IMR-90 (cell line): ENCODE measurements at regions not wholly inside any gene's neighbourhood (a gene's known extent, or its start where the extent isn't known, plus 50 kb on each side); places are given as distances from the start of the nearest gene placed in this dataset.
A peak's percentile ranks its signal among the peaks of the same experiment; 100 is the strongest.

ENCODE experiments used
- ATAC-seq: fragments of 200-7000 bp; cut with Tn5 transposase; 2 replicates; pipeline ENCODE4 v1.9.1; 2020; ENCODE audit warnings: low read depth, mild to moderate bottlenecking, moderate library complexity
- BruUV-seq: library from RNA; stranded (reverse); fragments of 400-500 nt; replicated peaks from 2 replicates; lab custom pipeline; 2021; lab: Mats Ljungman, UMichigan
- CTCF ChIA-PET: fragments of 300-600 bp; formaldehyde crosslinking; extraction: SDS; loops from one replicate; lab custom pipeline; 2021; ENCODE audit warnings: antibody characterized with exemption; lab: Yijun Ruan, JAX
- POLR2A ChIA-PET: fragments of 300-600 bp; sonication (Branson Sonifier 250); formaldehyde crosslinking; loops from one replicate; lab custom pipeline; 2022; ENCODE audit warnings: antibody characterized with exemption; ENCODE audit not compliant: unreplicated experiment; lab: Charles Lee
- DNase-seq: peaks from one replicate; pipeline ENCODE4 v3.0.0; 2013
- H2AFZ ChIP-seq: replicated peaks from 2 replicates; pipeline ENCODE3; 2013; ENCODE audit warnings: low read length, mild to moderate bottlenecking; ENCODE audit not compliant: poor library complexity
- H2AK5ac ChIP-seq: 2 replicates; pipeline ENCODE4 v1.6.1; 2013; ENCODE audit warnings: low read depth, low read length, inconsistent platforms
- H2AK9ac ChIP-seq: replicated peaks from 2 replicates; pipeline ENCODE3; 2013; ENCODE audit warnings: mild to moderate bottlenecking, low read depth, low read length, moderate library complexity; ENCODE audit not compliant: poor library complexity
- H2BK120ac ChIP-seq: 2 replicates; pipeline ENCODE4 v1.6.1; 2013; ENCODE audit warnings: low read depth, low read length, inconsistent platforms
- H2BK15ac ChIP-seq: 3 replicates; pipeline ENCODE4 v1.6.1; 2013; ENCODE audit warnings: low read depth, low read length, inconsistent platforms
- H2BK20ac ChIP-seq: 2 replicates; pipeline ENCODE4 v1.6.1; 2013; ENCODE audit warnings: low read depth, mild to moderate bottlenecking, inconsistent platforms, low read length, moderate library complexity
- H2BK5ac ChIP-seq: 2 replicates; pipeline ENCODE4 v1.6.1; 2013; ENCODE audit warnings: mild to moderate bottlenecking, low read depth, low read length, inconsistent platforms; ENCODE audit not compliant: poor library complexity, severe bottlenecking
- H3K14ac ChIP-seq: replicated peaks from 2 replicates; pipeline ENCODE4 v1.6.1; 2013; ENCODE audit warnings: low read depth, low read length, inconsistent platforms
- H3K18ac ChIP-seq: 2 replicates; pipeline ENCODE4 v1.6.1; 2013; ENCODE audit warnings: low read depth, low read length, control low read depth
- H3K23ac ChIP-seq: 2 replicates; pipeline ENCODE4 v1.6.1; 2013; ENCODE audit warnings: low read depth, low read length, inconsistent platforms
- H3K27ac ChIP-seq: 2 replicates; pipeline ENCODE4 v1.5.1; 2013; ENCODE audit warnings: mild to moderate bottlenecking, control low read depth, low read length; ENCODE audit not compliant: insufficient read depth
- H3K27me3 ChIP-seq: 2 replicates; pipeline ENCODE4 v1.6.1; 2013; ENCODE audit warnings: low read length; ENCODE audit not compliant: control insufficient read depth, insufficient read depth
- H3K36me3 ChIP-seq: 2 replicates; pipeline ENCODE4 v1.6.1; 2013; ENCODE audit warnings: low read length, mixed read lengths; ENCODE audit not compliant: control insufficient read depth, insufficient read depth
- H3K4ac ChIP-seq: 2 replicates; pipeline ENCODE4 v1.6.1; 2013; ENCODE audit warnings: low read depth, low read length, inconsistent platforms
- H3K4me1 ChIP-seq: 2 replicates; pipeline ENCODE4 v1.6.1; 2013; ENCODE audit warnings: low read length, mixed read lengths; ENCODE audit not compliant: control insufficient read depth, insufficient read depth
- H3K4me2 ChIP-seq: 2 replicates; pipeline ENCODE4 v1.6.1; 2013; ENCODE audit warnings: low read depth, mild to moderate bottlenecking, control low read depth, low read length, moderate library complexity
- H3K4me3 ChIP-seq: 2 replicates; pipeline ENCODE4 v1.5.1; 2013; ENCODE audit warnings: low read depth, mild to moderate bottlenecking, control low read depth, low read length, moderate library complexity; ENCODE audit not compliant: insufficient read depth
- H3K56ac ChIP-seq: 2 replicates; pipeline ENCODE4 v1.6.1; 2013; ENCODE audit warnings: low read length, inconsistent platforms; ENCODE audit not compliant: insufficient read depth; ENCODE audit errors: extremely low read depth
- H3K79me1 ChIP-seq, 2 experiments: 2 replicates each; pipeline ENCODE4 v1.6.1; 2013; ENCODE audit warnings: low read length in 2 of 2, inconsistent platforms in 1 of 2, low read depth in 1 of 2
- H3K9ac ChIP-seq: 2 replicates; pipeline ENCODE4 v1.6.1; 2013; ENCODE audit warnings: low read depth, low read length, control low read depth
- H3K9me1 ChIP-seq: 2 replicates; pipeline ENCODE4 v1.6.1; 2013; ENCODE audit warnings: low read length, inconsistent platforms; ENCODE audit not compliant: insufficient read depth
- H3K9me3 ChIP-seq: 2 replicates; pipeline ENCODE4 v1.6.1; 2013; ENCODE audit warnings: low read length; ENCODE audit not compliant: control insufficient read depth, insufficient read depth
- H4K20me1 ChIP-seq: 2 replicates; pipeline ENCODE4 v1.6.1; 2013; ENCODE audit warnings: low read length, inconsistent platforms; ENCODE audit not compliant: insufficient read depth
- H4K5ac ChIP-seq: 2 replicates; pipeline ENCODE4 v1.6.1; 2013; ENCODE audit warnings: mild to moderate bottlenecking, low read depth, low read length, control low read depth
- H4K8ac ChIP-seq, 2 experiments: 2 replicates each; pipeline ENCODE4 v1.6.1; 2013; ENCODE audit warnings: low read depth in 2 of 2, low read length in 2 of 2, control low read depth in 1 of 2, inconsistent platforms in 1 of 2
- H4K91ac ChIP-seq: 2 replicates; pipeline ENCODE4 v1.6.1; 2013; ENCODE audit warnings: low read depth, low read length, inconsistent platforms; ENCODE audit not compliant: insufficient read depth
- BHLHE40 ChIP-seq: fragments of 150-350 bp; IDR thresholded peaks from 2 replicates; pipeline ENCODE4 v1.6.1; 2016; ENCODE audit warnings: mild to moderate bottlenecking, low read depth, low read length
- CEBPB ChIP-seq: IDR thresholded peaks from 2 replicates; pipeline ENCODE4 v1.6.1; 2012; ENCODE audit warnings: low read depth, low read length, improper control_type of control experiment
- MAFK ChIP-seq: IDR thresholded peaks from 2 replicates; pipeline ENCODE4 v1.6.1; 2012; ENCODE audit warnings: low read depth, low read length, improper control_type of control experiment
- NFE2L2 ChIP-seq: fragments of 150-350 bp; IDR thresholded peaks from 2 replicates; pipeline ENCODE4 v1.6.1; 2016; ENCODE audit warnings: low read depth, mild to moderate bottlenecking, low read length
- WGBS, 2 experiments: methylation state at CpG; one replicate each; pipeline versions ENCODE4 v1.1.5 to v1.1.7; 2013; ENCODE audit warnings: missing lambda C conversion rate in 2 of 2; ENCODE audit not compliant: insufficient read length in 1 of 2; ENCODE audit errors: extremely low coverage in 2 of 2; 5-methylcytosine and 5-hydroxymethylcytosine counted together
- dilution Hi-C: fragments of 300-500 bp; cut with HindIII; formaldehyde crosslinking; loops from one replicate; pipeline ENCODE4 v1.14.3; 2018; ENCODE audit warnings: low sequenced_read_pairs; ENCODE audit not compliant: unreplicated experiment
- in situ Hi-C: fragments of 300-500 bp; cut with MboI; formaldehyde crosslinking; loops from 3 replicates; pipeline ENCODE4 v1.14.3; 2019; ENCODE audit warnings: low sequenced_read_pairs, inconsistent platforms, mixed read lengths
- intact Hi-C: fragments of 100-400 bp; cut with micrococcal nuclease; formaldehyde crosslinking; loops from 2 replicates; pipeline ENCODE4 v1.10.0; 2022
- TF ChIP-seq, protein P1 (sequence below): fragments of 150-350 bp; IDR thresholded peaks from 2 replicates; pipeline ENCODE4 v1.6.1; 2017; ENCODE audit warnings: mild to moderate bottlenecking, antibody characterized with exemption, low read length, low read depth

DNA sequence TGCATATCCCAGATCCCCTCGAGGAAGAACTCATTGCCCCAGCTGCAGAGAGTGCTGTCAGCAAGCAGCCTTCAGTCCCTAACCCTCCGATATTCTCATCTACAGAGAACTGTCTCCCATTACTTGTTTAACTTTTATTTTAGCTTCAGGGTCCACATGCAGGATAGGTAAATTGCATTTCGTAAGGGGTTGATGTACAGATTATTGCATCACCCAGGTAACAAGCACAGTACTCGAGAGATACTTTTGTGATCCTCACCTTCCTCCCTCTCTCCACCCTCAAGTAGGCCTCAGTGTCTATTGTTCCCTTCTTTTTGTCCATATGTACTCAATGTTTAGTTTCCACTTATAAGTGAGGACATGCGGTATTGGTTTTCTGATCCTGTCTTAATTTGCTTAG is 171.5 kb upstream of the IRS2 start:
- no peak for ATAC-seq
- no TSS peak for BruUV-seq
- Histone ChIP-seq H3K79me1 (no peaks in the 10 kb centered on the region), H2BK20ac (no peak overlapping the region), H3K9me1 (no peaks in the 10 kb centered on the region), H3K36me3 (no peaks in the 10 kb centered on the region), H4K91ac (no peak overlapping the region), H2BK15ac (no peak overlapping the region), H3K14ac (no peak overlapping the region), H4K20me1 (no peaks in the 10 kb centered on the region), H4K5ac (no peak overlapping the region), H3K9me3 (peaks cover 5% of the 10 kb centered on the region), H3K4me3 (no peak overlapping the region), H3K18ac (no peak overlapping the region), H3K9ac (no peak overlapping the region), H3K27me3 (no peaks in the 10 kb centered on the region), H2AK9ac (no peak overlapping the region), H3K27ac (no peak overlapping the region), H3K4me1 (peaks cover 4% of the 10 kb centered on the region), H2BK5ac (no peak overlapping the region), H2AK5ac (no peak overlapping the region), H3K56ac (no peak overlapping the region), H3K4me2 (no peak overlapping the region), H4K8ac (no peak overlapping the region), H3K23ac (no peak overlapping the region), H2BK120ac (no peak overlapping the region), H2AFZ (no peak overlapping the region), H3K4ac (no peak overlapping the region)
- TF ChIP-seq MAFK: no peak
- peak; percentile 56 for TF ChIP-seq CEBPB
- no peak for TF ChIP-seq NFE2L2
- TF ChIP-seq, protein P1, sequence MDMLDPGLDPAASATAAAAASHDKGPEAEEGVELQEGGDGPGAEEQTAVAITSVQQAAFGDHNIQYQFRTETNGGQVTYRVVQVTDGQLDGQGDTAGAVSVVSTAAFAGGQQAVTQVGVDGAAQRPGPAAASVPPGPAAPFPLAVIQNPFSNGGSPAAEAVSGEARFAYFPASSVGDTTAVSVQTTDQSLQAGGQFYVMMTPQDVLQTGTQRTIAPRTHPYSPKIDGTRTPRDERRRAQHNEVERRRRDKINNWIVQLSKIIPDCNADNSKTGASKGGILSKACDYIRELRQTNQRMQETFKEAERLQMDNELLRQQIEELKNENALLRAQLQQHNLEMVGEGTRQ: no peak
- no peak for TF ChIP-seq BHLHE40
- CTCF ChIA-PET: no interaction called here
- in situ Hi-C loops (no loop called here), intact Hi-C loops (no loop called here), dilution Hi-C loops (no loop called here)
- DNase-seq: no peak
- POLR2A ChIA-PET: no interaction called here
- WGBS, 2 experiments: 70% methylated on average over 2 of the region's 5 CpGs; no CpG with 5 or more reads in 1 of the 2 experiments
